Esophagus muscularis mucosa (tissue), 4 donors: ENCODE measurements at regions not wholly inside any gene's neighbourhood (a gene's known extent, or its start where the extent isn't known, plus 50 kb on each side); places are given as distances from the start of the nearest gene placed in this dataset.

Experiments
- EP300 ChIP-seq: sonication (generic); formaldehyde crosslinking; IDR thresholded peaks from one replicate; pipeline ENCODE4 v1.6.1; 2017; ENCODE audit warnings: antibody characterized with exemption
- POLR2A ChIP-seq: fragments of 450-650 bp; IDR thresholded peaks from one replicate; pipeline ENCODE4 v1.6.1; 2017; ENCODE audit warnings: antibody characterized with exemption, moderate library complexity, mild to moderate bottlenecking, low read depth
- TF ChIP-seq, protein P1 (sequence below), 3 experiments: fragments of 200-600 bp in 2 of 3; fragments of 450-650 bp in 1 of 3; sonication (generic) in 2 of 3; IDR thresholded peaks; one replicate each; pipeline ENCODE4 v1.5.1; 2017 to 2019; ENCODE audit warnings: antibody characterized with exemption in 3 of 3, mild to moderate bottlenecking in 2 of 3, moderate library complexity in 1 of 3

DNA sequence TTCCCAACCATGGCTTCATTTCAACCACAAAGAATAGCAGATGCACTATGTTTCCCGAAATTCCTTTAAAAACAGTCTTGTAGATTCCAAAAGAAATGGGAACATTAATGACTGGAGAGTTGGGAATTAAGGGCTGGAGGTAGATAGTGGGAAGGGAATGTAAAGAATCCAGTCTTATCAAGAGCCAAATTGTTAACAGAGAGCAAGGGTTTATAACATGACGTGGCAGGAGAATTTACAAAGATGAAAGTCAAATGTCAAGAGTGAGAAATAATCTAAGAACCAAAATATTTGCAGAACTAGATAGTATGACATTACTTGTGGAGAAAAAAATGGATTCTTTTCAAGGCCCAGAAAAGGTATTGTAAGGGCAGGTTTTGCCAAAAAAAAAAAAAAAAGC is 200.9 kb downstream of the GRIN2B start:
- TF ChIP-seq, protein P1, sequence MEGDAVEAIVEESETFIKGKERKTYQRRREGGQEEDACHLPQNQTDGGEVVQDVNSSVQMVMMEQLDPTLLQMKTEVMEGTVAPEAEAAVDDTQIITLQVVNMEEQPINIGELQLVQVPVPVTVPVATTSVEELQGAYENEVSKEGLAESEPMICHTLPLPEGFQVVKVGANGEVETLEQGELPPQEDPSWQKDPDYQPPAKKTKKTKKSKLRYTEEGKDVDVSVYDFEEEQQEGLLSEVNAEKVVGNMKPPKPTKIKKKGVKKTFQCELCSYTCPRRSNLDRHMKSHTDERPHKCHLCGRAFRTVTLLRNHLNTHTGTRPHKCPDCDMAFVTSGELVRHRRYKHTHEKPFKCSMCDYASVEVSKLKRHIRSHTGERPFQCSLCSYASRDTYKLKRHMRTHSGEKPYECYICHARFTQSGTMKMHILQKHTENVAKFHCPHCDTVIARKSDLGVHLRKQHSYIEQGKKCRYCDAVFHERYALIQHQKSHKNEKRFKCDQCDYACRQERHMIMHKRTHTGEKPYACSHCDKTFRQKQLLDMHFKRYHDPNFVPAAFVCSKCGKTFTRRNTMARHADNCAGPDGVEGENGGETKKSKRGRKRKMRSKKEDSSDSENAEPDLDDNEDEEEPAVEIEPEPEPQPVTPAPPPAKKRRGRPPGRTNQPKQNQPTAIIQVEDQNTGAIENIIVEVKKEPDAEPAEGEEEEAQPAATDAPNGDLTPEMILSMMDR (IDR thresholded peaks at IDR 0.05) = no peak
- no peak for TF ChIP-seq POLR2A
- no peak for TF ChIP-seq EP300
